Upper lobe of right lung (tissue), 1 donor: ENCODE measurements at regions not wholly inside any gene's neighbourhood (a gene's known extent, or its start where the extent isn't known, plus 50 kb on each side); places are given as distances from the start of the nearest gene placed in this dataset.

Experiments used
- ATAC-seq: fragments of 200-7000 bp; cut with Tn5 transposase; one replicate; pipeline ENCODE4 v1.9.1; 2020; ENCODE audit warnings: mild to moderate bottlenecking, moderate library complexity
- DNase-seq: peaks from one replicate; pipeline ENCODE4 v3.0.0-alpha.2; 2020
- H3K27ac ChIP-seq: fragments of 200-600 bp; one replicate; pipeline ENCODE4 v1.8.0; 2022
- H3K27me3 ChIP-seq: fragments of 200-600 bp; one replicate; pipeline ENCODE4 v1.8.0; 2022; ENCODE audit warnings: mild to moderate bottlenecking
- H3K36me3 ChIP-seq: fragments of 200-600 bp; one replicate; pipeline ENCODE4 v1.8.0; 2022
- H3K4me1 ChIP-seq: fragments of 200-600 bp; one replicate; pipeline ENCODE4 v1.8.0; 2022
- H3K4me3 ChIP-seq: fragments of 200-600 bp; one replicate; pipeline ENCODE4 v1.8.0; 2022; ENCODE audit warnings: mild to moderate bottlenecking
- H3K9me3 ChIP-seq: fragments of 200-600 bp; one replicate; pipeline ENCODE4 v1.8.0; 2022
- intact Hi-C: fragments of 100-400 bp; cut with DNase I; formaldehyde crosslinking; loops from one replicate; pipeline ENCODE4 v1.11.0; 2022
- TF ChIP-seq, protein P1 (sequence below): fragments of 200-600 bp; IDR thresholded peaks from one replicate; pipeline ENCODE4 v1.8.0; 2022; ENCODE audit warnings: antibody characterized with exemption
- donor health status: DM: no; HTN: yes; CAD: no; lungs with severe emphysema.

GRCh38 chr21:31446226-31446855, 102.3 kb upstream of the TIAM1 start:
- intact Hi-C loops, result no loop called here
- Histone ChIP-seq H3K4me3 (no peak overlapping the region), H3K9me3 (peaks cover under 1% of the 10 kb centered on the region), H3K27me3 (no peaks in the 10 kb centered on the region), H3K36me3 (no peaks in the 10 kb centered on the region), H3K4me1 (peaks cover 9% of the 10 kb centered on the region), H3K27ac (no peak overlapping the region)
- ATAC-seq, result peak; percentile 64
- TF ChIP-seq, protein P1, sequence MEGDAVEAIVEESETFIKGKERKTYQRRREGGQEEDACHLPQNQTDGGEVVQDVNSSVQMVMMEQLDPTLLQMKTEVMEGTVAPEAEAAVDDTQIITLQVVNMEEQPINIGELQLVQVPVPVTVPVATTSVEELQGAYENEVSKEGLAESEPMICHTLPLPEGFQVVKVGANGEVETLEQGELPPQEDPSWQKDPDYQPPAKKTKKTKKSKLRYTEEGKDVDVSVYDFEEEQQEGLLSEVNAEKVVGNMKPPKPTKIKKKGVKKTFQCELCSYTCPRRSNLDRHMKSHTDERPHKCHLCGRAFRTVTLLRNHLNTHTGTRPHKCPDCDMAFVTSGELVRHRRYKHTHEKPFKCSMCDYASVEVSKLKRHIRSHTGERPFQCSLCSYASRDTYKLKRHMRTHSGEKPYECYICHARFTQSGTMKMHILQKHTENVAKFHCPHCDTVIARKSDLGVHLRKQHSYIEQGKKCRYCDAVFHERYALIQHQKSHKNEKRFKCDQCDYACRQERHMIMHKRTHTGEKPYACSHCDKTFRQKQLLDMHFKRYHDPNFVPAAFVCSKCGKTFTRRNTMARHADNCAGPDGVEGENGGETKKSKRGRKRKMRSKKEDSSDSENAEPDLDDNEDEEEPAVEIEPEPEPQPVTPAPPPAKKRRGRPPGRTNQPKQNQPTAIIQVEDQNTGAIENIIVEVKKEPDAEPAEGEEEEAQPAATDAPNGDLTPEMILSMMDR, result no peak
- DNase-seq, result no peak

- TF ChIP-seq, protein P1, result no peak
- no peaks in the 10 kb centered on the region for H3K27me3 ChIP-seq
- peaks cover 7% of the 10 kb centered on the region for H3K9me3 ChIP-seq
- DNase-seq, result no peak
- no peak overlapping the region for H3K4me3 ChIP-seq
- H3K4me1 ChIP-seq, result peaks cover 9% of the 10 kb centered on the region
- no peaks in the 10 kb centered on the region for H3K36me3 ChIP-seq
- no peak for ATAC-seq
- H3K27ac ChIP-seq, result no peak overlapping the region
- intact Hi-C loops, result no loop called here
These were observed 101.1 kb upstream of the TIAM1 start for GRCh38 chr21:31445137-31445536.

GRCh38 chr21:31443736-31444521, 99.9 kb upstream of the TIAM1 start:
- ATAC-seq, result no peak
- Histone ChIP-seq H3K9me3 (peaks cover 7% of the 10 kb centered on the region), H3K4me3 (no peak overlapping the region), H3K36me3 (no peaks in the 10 kb centered on the region), H3K27me3 (no peaks in the 10 kb centered on the region), H3K27ac (no peak overlapping the region), H3K4me1 (peaks cover 9% of the 10 kb centered on the region)
- TF ChIP-seq, protein P1, result no peak
- intact Hi-C loops, result no loop called here
- no peak for DNase-seq

GRCh38 chr21:31442339-31442738, 98.3 kb upstream of the TIAM1 start:
- Histone ChIP-seq H3K4me3 (no peak overlapping the region), H3K9me3 (peaks cover 7% of the 10 kb centered on the region), H3K27me3 (no peaks in the 10 kb centered on the region), H3K4me1 (peaks cover 9% of the 10 kb centered on the region), H3K36me3 (no peaks in the 10 kb centered on the region), H3K27ac (no peak overlapping the region)
- DNase-seq (no peak), ATAC-seq (peak; percentile 32)
- intact Hi-C loops, result no loop called here
- TF ChIP-seq, protein P1, result no peak

DNA sequence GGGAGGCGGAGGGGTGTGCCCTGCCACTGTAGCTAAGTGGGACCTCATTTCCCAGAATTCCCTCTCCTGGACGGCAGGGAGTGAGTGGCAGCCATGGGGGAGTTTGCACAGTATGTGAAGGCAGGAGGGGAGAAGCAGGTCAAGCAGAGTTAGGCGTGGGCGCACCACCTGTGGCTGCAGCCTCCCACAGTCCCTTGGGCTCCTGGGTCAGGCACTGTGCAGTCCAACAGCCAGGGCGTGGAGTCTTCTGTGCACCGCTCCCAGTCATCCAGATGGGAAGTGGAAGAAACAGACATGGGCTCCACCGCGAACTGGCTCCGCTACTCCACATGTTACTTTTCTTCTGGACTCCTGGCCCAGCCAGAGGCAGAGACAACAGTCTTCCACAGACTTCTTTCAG, 85.4 kb upstream of the TIAM1 start:
- Histone ChIP-seq H3K9me3 (no peaks in the 10 kb centered on the region), H3K4me3 (no peak overlapping the region), H3K4me1 (no peaks in the 10 kb centered on the region), H3K36me3 (no peaks in the 10 kb centered on the region), H3K27ac (no peak overlapping the region), H3K27me3 (no peaks in the 10 kb centered on the region)
- ATAC-seq (peak; percentile 28), DNase-seq (no peak)
- TF ChIP-seq, protein P1, result no peak
- intact Hi-C loops, result no loop called here
